ENCODE measurements at regions not wholly inside any gene's neighbourhood (a gene's known extent, or its start where the extent isn't known, plus 50 kb on each side); places are given as distances from the start of the nearest gene placed in this dataset.

DNA sequence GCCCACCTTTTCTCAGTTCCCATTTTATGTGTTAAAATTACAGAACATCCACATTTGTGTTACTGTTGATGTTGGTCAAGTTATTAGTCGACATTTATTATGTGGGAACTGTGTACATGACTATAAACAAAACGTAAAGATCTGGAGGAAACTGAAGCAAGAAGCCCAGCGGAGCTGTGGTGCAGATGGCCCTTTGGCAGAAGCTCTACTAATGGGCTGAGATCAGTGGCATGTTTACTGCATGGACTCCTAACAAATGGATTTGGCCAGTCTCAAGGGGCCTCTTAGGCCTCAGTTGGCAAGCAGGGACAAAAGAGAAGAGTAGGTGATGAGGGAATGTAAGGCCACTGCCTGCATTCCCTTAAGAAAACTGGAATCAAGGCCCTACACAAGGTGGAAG is 282.1 kb upstream of the TCF21 start:
- H3K79me2 ChIP-seq (ENCODE audit: control insufficient read depth, low read length), result no peaks in the 10 kb centered on the region
- H3K4me3 ChIP-seq (ENCODE audit: low read length), result no peak overlapping the region
- no peak overlapping the region for H3K4me2 ChIP-seq (ENCODE audit: low read length)
- H3K9me3 ChIP-seq (ENCODE audit: control insufficient read depth, insufficient read depth, low read length), result no peaks in the 10 kb centered on the region
- H4K20me1 ChIP-seq (ENCODE audit: control insufficient read depth, insufficient read depth, low read depth, low read length), result no peaks in the 10 kb centered on the region
- H3K4me1 ChIP-seq (ENCODE audit: control insufficient read depth, low read length), result no peaks in the 10 kb centered on the region
- no peak for TF ChIP-seq EZH2phosphoT487 (IDR thresholded peaks at IDR 0.05; ENCODE audit: borderline replicate concordance, low read length)
- TF ChIP-seq, protein P1, sequence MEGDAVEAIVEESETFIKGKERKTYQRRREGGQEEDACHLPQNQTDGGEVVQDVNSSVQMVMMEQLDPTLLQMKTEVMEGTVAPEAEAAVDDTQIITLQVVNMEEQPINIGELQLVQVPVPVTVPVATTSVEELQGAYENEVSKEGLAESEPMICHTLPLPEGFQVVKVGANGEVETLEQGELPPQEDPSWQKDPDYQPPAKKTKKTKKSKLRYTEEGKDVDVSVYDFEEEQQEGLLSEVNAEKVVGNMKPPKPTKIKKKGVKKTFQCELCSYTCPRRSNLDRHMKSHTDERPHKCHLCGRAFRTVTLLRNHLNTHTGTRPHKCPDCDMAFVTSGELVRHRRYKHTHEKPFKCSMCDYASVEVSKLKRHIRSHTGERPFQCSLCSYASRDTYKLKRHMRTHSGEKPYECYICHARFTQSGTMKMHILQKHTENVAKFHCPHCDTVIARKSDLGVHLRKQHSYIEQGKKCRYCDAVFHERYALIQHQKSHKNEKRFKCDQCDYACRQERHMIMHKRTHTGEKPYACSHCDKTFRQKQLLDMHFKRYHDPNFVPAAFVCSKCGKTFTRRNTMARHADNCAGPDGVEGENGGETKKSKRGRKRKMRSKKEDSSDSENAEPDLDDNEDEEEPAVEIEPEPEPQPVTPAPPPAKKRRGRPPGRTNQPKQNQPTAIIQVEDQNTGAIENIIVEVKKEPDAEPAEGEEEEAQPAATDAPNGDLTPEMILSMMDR (IDR thresholded peaks at IDR 0.05; ENCODE audit: low read depth, low read length, poor library complexity, severe bottlenecking), result no peak
- H3K27ac ChIP-seq (ENCODE audit: low read depth, low read length), result no peak overlapping the region
- no peaks in the 10 kb centered on the region for H3F3A ChIP-seq (ENCODE audit: control insufficient read depth, insufficient read depth)
- H3K9me2 ChIP-seq (replicated peaks; ENCODE audit: control insufficient read depth, low read length), result no peaks in the 10 kb centered on the region
- no peaks in the 10 kb centered on the region for H3K36me3 ChIP-seq (ENCODE audit: control insufficient read depth, low read length)
- H3K27me3 ChIP-seq (ENCODE audit: control insufficient read depth, low read length), result no peaks in the 10 kb centered on the region

DNA sequence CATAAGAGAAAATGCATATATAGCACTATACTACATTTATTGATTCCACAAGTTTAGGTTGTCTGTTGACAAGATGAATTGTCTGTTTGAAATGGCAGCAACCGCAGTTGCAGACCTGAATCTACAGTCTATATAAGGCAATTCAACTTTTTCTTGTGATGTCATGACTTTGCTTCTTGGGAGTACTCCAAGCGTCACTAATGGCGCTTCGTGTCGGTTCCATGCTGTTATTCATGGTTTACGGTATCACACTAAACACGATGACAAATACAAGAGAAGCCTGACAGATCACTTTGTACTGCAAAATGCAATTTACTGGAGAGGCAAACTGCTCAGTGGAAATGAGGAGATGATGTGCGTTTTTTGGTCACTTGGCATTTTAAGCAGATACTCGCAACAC is 280.3 kb upstream of the TCF21 start:
- no peaks in the 10 kb centered on the region for H3K27me3 ChIP-seq (ENCODE audit: control insufficient read depth, low read length)
- no peak overlapping the region for H3K4me3 ChIP-seq (ENCODE audit: low read length)
- H4K20me1 ChIP-seq (ENCODE audit: control insufficient read depth, insufficient read depth, low read depth, low read length), result no peaks in the 10 kb centered on the region
- H3K4me2 ChIP-seq (ENCODE audit: low read length), result no peak overlapping the region
- H3K36me3 ChIP-seq (ENCODE audit: control insufficient read depth, low read length), result no peaks in the 10 kb centered on the region
- H3K4me1 ChIP-seq (ENCODE audit: control insufficient read depth, low read length), result no peaks in the 10 kb centered on the region
- no peaks in the 10 kb centered on the region for H3K79me2 ChIP-seq (ENCODE audit: control insufficient read depth, low read length)
- no peak for TF ChIP-seq EZH2phosphoT487 (IDR thresholded peaks at IDR 0.05; ENCODE audit: borderline replicate concordance, low read length)
- TF ChIP-seq, protein P1 (IDR thresholded peaks at IDR 0.05; ENCODE audit: low read depth, low read length, poor library complexity, severe bottlenecking), result no peak
- H3F3A ChIP-seq (ENCODE audit: control insufficient read depth, insufficient read depth), result no peaks in the 10 kb centered on the region
- no peaks in the 10 kb centered on the region for H3K9me2 ChIP-seq (replicated peaks; ENCODE audit: control insufficient read depth, low read length)
- no peak overlapping the region for H3K27ac ChIP-seq (ENCODE audit: low read depth, low read length)
- H3K9me3 ChIP-seq (ENCODE audit: control insufficient read depth, insufficient read depth, low read length), result no peaks in the 10 kb centered on the region

DNA sequence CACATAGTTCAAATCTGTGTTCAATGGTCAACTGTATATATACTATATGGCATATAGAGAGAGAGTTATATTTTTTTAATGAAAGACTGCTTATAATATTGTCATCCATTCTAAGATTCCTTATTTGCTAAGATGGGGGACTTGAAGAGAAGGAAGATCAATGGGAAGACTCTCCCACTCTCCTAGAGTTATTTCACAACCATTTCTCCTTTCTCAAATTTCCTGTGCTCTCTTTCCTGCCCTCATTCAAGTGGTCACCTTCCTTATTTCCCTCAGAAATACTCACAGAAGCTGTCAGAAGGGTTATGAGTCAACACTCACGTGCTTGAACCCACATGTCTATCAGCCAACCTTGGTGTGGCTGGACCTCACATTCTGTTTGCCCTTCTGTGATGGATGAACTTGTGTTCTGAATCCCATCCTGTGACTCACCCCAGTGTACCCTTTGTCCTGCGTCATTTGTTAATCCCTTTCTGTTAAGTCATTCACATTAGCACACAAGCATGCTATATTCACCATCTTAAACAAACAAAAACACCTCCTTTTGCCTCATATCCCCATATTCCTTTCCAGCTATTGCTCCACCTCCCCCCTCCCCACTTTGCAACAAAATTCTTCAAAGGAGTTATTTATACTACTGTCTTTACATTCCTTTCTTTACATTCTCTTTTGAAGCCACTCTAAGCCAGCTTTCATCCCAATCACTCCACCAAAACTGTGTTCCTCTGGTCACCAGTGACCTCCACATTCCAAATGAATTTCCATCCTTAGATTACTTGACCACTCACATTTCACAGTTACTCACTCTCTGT is 279.3 kb upstream of the TCF21 start:
- TF ChIP-seq EZH2phosphoT487 (IDR thresholded peaks at IDR 0.05; ENCODE audit: borderline replicate concordance, low read length), result no peak
- TF ChIP-seq, protein P1 (IDR thresholded peaks at IDR 0.05; ENCODE audit: low read depth, low read length, poor library complexity, severe bottlenecking), result no peak
- Histone ChIP-seq H3K9me3 (ENCODE audit: control insufficient read depth, insufficient read depth, low read length) (no peaks in the 10 kb centered on the region), H3K4me1 (ENCODE audit: control insufficient read depth, low read length) (no peaks in the 10 kb centered on the region), H4K20me1 (ENCODE audit: control insufficient read depth, insufficient read depth, low read depth, low read length) (no peaks in the 10 kb centered on the region), H3K4me3 (ENCODE audit: low read length) (no peak overlapping the region), H3K27ac (ENCODE audit: low read depth, low read length) (no peak overlapping the region), H3F3A (ENCODE audit: control insufficient read depth, insufficient read depth) (no peaks in the 10 kb centered on the region), H3K36me3 (ENCODE audit: control insufficient read depth, low read length) (no peaks in the 10 kb centered on the region), H3K27me3 (ENCODE audit: control insufficient read depth, low read length) (no peaks in the 10 kb centered on the region), H3K9me2 (replicated peaks; ENCODE audit: control insufficient read depth, low read length) (no peaks in the 10 kb centered on the region), H3K4me2 (ENCODE audit: low read length) (no peak overlapping the region), H3K79me2 (ENCODE audit: control insufficient read depth, low read length) (no peaks in the 10 kb centered on the region)
